PC-9 (cell line): ENCODE measurements at regions not wholly inside any gene's neighbourhood (a gene's known extent, or its start where the extent isn't known, plus 50 kb on each side); places are given as distances from the start of the nearest gene placed in this dataset.

Source experiments
- CTCF ChIP-seq: fragments of 200-600 bp; sonication (generic); conservative IDR thresholded peaks from 2 replicates; pipeline ENCODE4 v1.6.1; 2017; ENCODE audit warnings: mixed run types, antibody characterized with exemption, mild to moderate bottlenecking, moderate library complexity
- EZH2 ChIP-seq: fragments of 200-600 bp; sonication (generic); IDR thresholded peaks from 2 replicates; pipeline ENCODE4 v1.8.0; 2017; ENCODE audit warnings: antibody characterized with exemption, low read depth

GRCh38 chr3:27049792-27050191 lies 319.4 kb downstream of the NEK10 start:
- TF ChIP-seq CTCF (no peak), EZH2 (no peak)
